GM21528 (cell line): ENCODE measurements at regions not wholly inside any gene's neighbourhood (a gene's known extent, or its start where the extent isn't known, plus 50 kb on each side); places are given as distances from the start of the nearest gene placed in this dataset.
A peak's percentile ranks its signal among the peaks of the same experiment; 100 is the strongest.

Source experiments
- ATAC-seq: cut with Tn5 transposase; IDR thresholded peaks from one replicate; pipeline ENCODE4 v1.9.1; 2021; ENCODE audit warnings: mild to moderate bottlenecking, moderate library complexity; ENCODE audit not compliant: unreplicated experiment, low FRiP score

- ATAC-seq, result no peak
These were observed 302.0 kb downstream of the DUSP10 start for GRCh38 chr1:221439747-221440501.

DNA sequence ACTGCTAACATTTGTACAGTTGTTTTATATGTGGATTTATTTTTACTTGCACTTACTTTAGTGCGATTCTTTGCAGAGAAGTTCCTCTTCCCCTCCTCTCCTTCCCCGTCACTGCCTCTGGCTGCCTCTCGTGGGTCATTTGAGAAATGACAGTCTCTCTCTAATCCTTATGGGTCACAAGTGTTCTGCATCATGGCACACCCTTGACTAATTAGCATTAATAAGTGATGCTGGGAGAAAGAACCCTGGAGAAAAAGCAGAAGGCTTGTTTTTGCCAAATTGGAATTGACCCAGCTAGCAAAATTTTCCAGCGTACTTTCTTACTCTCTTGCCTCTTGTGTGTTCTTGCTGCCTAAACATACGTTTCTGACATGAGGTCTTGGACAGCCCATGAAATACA is 301.2 kb downstream of the DUSP10 start:
- no peak for ATAC-seq

DNA sequence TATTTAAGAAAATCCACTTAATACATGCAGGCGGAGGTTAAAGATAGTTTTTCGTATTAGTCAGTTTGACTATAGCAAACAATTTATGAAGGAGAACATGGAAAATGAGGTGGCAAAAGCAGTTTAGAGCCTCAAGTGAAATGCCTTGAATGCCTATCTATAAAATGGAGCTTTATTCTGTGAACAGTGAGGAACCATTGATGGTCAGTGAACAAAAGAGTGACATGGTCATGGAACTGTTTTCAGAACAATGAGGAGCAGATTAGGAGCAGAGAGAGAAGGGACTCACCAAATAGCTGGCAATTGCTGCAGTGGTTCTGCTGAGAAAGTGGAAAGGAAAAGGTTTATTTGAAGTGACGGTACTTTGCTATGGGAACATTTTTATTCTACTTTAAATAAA is 299.8 kb downstream of the DUSP10 start:
- ATAC-seq, result no peak

DNA sequence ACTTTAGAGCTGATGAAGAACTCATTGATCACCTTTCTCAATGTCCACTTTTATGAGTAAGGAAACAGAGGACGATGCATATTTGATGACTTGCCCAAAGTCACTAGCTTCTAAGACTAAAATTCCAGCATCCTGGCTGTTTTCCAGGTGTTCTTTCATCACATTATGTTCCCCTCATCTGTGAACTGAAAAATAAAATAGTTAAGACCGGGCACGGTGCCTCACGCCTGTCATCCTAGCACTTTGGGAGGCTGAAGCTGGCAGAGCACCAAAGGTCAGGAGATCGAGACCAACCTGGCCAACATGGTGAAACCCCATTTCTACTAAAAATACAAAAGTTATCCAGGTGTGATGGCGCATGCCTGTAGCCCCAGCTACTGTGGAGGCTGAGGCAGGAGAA is 297.5 kb downstream of the DUSP10 start:
- ATAC-seq, result no peak

- ATAC-seq, result no peak
These were observed 293.2 kb downstream of the DUSP10 start for GRCh38 chr1:221448585-221449175.

- ATAC-seq, result no peak
These were observed 292.7 kb downstream of the DUSP10 start for GRCh38 chr1:221449194-221449593.

DNA sequence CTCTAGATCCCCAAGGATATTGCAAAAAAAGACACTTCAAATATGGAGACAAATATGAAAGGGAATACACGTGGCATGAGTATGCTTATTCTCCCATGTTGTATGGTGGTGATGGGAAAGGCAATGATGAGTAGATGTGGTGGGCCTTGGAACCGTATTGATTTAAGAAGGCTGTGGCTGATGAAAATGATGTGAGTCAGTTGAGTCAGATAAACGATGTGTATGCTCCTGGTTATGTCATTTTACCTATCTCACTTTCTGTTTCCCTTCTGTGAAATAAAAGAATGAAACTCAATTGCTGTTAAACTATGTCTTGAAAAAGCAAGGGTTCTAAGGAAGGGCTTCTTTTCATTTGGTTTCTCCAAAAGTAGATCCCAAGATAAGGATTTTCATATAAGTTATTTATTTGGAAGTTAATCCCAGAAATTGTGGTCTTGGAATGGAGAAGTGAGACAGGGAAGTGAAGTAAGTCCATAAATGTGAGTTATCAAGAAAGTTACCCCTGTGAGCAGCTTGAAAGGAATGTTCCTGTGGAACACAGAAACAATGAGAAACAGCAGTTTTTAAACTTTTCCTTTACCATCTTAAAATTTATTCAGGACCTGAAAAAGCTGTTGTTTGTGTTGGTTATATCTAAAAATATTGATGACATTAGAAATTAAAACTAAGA is 292.0 kb downstream of the DUSP10 start:
- ATAC-seq, result peak; percentile 71

DNA sequence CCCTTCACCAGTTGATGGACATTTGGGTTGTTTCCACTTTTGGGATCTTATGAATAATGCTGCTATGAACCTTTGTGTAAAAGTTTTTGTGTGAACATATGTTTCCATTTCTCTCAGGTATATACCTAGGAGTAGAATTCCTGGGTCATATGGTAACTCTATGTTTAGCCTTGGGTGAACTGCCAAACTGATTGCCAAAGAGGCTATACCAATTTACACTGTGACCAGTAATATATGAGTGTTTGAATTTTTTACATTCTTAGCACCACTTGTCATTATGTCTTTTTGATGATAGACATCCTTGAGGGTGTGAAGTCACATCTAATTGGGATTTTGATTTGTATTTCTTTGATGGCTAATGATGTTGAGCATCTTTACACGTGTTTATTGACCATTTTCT is 290.1 kb downstream of the DUSP10 start:
- no peak for ATAC-seq

- no peak for ATAC-seq
These were observed 287.8 kb downstream of the DUSP10 start for GRCh38 chr1:221454096-221454495.

DNA sequence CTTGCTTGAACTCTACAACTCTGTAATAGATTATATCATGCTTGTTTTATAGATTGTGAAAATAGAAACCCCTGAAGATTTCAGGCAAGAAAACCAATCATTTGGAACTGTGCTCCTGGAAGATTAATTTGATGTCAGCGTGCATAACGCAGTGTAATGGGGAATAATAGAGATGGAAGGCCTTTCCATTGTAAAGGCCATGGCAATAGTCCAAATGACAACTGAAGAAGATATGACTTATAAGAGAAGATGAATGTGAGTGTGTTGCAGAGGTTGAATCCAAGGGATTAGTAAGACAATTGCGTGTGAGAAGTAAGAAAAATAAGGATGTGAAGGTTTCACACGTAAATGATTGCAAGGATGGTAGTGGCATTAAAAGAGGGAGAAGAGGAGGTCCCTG is 285.0 kb downstream of the DUSP10 start:
- ATAC-seq, result no peak

- no peak for ATAC-seq
These were observed 284.0 kb downstream of the DUSP10 start for GRCh38 chr1:221457685-221458446.

DNA sequence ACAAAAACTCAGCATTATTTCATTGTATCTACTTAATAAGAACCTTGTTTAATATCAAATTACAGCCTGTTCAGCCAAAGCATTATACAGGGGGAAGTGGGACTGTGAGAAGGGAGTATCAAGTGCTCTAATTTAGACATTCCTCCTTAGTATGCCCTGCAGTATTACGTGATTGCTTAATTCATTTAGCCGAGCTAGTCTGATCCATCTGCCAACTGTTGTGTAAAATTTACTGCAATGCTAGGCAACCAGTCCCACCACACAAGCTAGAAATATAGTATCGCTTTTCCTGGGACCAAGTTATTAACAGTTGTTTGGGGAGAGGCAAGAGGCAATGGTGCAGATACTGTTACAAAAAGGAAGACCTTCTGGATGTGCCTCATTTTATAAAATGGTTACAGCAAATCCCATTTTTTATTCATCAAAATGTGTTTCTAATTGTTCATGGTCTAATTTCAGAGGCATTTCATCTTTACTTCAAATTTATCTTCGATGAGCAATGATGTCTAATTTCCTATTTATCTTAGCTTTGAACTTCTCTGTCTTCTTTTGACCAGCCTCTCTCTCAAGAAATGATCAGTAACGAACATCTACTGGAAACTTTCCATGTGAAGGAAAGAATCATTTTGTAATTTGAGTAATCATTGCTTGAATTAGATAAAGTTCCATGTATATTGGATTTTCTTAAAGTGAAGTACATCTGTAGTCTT is 283.3 kb downstream of the DUSP10 start:
- no peak for ATAC-seq

- ATAC-seq, result no peak
These were observed 282.3 kb downstream of the DUSP10 start for GRCh38 chr1:221459558-221459957.

GRCh38 chr1:221462345-221462744 is 279.5 kb downstream of the DUSP10 start:
- ATAC-seq, result no peak

- ATAC-seq, result no peak
These were observed 273.3 kb downstream of the DUSP10 start for GRCh38 chr1:221468546-221468945.

GRCh38 chr1:221469476-221469875 is 272.4 kb downstream of the DUSP10 start:
- ATAC-seq, result no peak

GRCh38 chr1:221470000-221470698 is 271.7 kb downstream of the DUSP10 start:
- ATAC-seq, result no peak

- ATAC-seq, result no peak
These were observed 268.5 kb downstream of the DUSP10 start for GRCh38 chr1:221473411-221473810.

DNA sequence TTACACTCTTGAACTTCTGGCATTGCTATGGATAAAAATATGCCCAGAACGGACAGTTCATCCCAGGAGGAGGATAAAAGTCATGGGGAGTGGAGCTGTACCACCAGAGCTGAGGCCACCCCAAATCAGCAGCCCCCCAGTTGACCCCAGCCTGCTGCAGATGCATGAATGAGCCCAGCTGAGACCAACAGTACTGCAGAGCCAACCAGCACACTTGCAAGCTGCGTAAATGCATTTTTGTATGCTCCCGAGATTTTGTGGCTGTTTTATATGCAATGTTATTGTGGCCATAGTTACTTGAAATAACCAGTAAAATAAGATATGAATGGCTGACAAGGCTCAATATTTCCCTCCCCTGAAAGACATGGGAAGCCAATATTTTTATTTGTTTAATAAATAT is 264.6 kb downstream of the DUSP10 start:
- no peak for ATAC-seq
